Astrocyte (in vitro differentiated cells and primary cell): ENCODE measurements at regions not wholly inside any gene's neighbourhood (a gene's known extent, or its start where the extent isn't known, plus 50 kb on each side); places are given as distances from the start of the nearest gene placed in this dataset.

Source experiments
- EZH2 ChIP-seq: IDR thresholded peaks from 2 replicates; pipeline ENCODE4 v1.6.1; 2012; ENCODE audit warnings: mild to moderate bottlenecking, low read length, inconsistent platforms; ENCODE audit not compliant: insufficient read depth
- TF ChIP-seq, protein P1 (sequence below): IDR thresholded peaks from 2 replicates; pipeline ENCODE4 v1.5.1; 2011; ENCODE audit warnings: low read depth, mild to moderate bottlenecking, inconsistent platforms, low read length, moderate library complexity; ENCODE audit not compliant: insufficient read depth

DNA sequence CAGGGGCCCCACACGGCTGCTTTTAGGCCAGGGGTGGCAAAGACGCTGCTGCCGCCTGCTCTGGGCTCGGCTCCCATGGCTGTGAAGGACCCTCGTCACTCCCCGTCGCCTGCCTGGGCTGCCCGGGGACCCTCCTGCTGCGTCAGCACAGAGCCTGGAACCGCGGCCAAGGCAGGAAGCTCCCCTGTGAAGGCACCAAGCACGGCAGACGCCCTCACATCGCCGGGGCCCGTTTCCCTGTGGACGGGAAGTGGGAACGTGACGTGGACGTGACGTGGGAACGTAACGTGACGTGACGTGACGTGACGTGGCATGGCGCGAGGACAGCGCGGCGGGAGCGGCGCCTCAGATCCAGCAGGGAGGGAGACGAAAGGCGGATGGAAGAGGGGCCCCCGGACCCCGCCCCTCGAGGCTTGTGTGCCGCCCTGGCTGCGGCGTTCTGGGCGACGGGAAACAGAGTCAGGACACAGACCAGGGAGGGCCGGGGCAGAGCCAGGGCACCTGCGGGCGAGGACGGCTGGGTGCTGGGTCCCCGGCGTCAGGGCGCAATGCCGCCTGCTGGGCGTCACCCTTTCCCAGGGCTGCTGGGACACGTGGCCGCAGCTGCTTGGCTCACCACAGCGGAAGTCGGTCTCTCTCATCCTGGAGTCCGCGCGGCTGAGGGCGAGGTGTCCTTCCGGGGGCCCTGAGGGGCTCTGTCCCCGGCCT, 53.1 kb downstream of the MRPL36 start:
- TF ChIP-seq, protein P1, sequence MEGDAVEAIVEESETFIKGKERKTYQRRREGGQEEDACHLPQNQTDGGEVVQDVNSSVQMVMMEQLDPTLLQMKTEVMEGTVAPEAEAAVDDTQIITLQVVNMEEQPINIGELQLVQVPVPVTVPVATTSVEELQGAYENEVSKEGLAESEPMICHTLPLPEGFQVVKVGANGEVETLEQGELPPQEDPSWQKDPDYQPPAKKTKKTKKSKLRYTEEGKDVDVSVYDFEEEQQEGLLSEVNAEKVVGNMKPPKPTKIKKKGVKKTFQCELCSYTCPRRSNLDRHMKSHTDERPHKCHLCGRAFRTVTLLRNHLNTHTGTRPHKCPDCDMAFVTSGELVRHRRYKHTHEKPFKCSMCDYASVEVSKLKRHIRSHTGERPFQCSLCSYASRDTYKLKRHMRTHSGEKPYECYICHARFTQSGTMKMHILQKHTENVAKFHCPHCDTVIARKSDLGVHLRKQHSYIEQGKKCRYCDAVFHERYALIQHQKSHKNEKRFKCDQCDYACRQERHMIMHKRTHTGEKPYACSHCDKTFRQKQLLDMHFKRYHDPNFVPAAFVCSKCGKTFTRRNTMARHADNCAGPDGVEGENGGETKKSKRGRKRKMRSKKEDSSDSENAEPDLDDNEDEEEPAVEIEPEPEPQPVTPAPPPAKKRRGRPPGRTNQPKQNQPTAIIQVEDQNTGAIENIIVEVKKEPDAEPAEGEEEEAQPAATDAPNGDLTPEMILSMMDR: no peak
- no peak for TF ChIP-seq EZH2
